ENCODE measurements at regions not wholly inside any gene's neighbourhood (a gene's known extent, or its start where the extent isn't known, plus 50 kb on each side); places are given as distances from the start of the nearest gene placed in this dataset.

DNA sequence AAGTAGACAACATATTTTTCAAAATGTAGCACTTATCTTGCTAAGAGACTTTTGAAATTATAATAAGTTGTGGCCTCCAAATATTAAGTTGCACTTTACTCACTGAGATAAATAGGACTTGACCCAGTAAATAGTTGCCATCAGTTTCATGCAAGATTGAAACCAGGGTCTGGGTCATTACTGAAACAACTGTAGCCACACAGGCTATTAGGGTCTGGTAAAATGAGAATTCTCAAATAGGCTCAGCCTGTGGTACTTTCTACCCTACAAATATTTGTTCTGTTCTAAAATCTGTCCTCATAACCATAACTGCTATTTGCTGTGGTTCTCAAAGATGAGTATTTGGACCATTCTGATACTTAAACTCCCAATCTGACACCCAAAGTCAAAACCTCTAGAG lies 115.4 kb upstream of the STK17B start:
- TF ChIP-seq, protein P1, sequence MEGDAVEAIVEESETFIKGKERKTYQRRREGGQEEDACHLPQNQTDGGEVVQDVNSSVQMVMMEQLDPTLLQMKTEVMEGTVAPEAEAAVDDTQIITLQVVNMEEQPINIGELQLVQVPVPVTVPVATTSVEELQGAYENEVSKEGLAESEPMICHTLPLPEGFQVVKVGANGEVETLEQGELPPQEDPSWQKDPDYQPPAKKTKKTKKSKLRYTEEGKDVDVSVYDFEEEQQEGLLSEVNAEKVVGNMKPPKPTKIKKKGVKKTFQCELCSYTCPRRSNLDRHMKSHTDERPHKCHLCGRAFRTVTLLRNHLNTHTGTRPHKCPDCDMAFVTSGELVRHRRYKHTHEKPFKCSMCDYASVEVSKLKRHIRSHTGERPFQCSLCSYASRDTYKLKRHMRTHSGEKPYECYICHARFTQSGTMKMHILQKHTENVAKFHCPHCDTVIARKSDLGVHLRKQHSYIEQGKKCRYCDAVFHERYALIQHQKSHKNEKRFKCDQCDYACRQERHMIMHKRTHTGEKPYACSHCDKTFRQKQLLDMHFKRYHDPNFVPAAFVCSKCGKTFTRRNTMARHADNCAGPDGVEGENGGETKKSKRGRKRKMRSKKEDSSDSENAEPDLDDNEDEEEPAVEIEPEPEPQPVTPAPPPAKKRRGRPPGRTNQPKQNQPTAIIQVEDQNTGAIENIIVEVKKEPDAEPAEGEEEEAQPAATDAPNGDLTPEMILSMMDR (IDR thresholded peaks at IDR 0.05) = no peak
- TF ChIP-seq POLR2A (IDR thresholded peaks at IDR 0.05) = no peak

Data from stomach (tissue), 4 donors.